Kidney (tissue), 13 donors: ENCODE measurements at regions not wholly inside any gene's neighbourhood (a gene's known extent, or its start where the extent isn't known, plus 50 kb on each side); places are given as distances from the start of the nearest gene placed in this dataset.

Experiments used
- DNase-seq, 5 donors: peaks; one replicate each; pipeline ENCODE4 v3.0.0-alpha.2; 2013 to 2020
- FAIRE-seq: peaks from 2 replicates; lab custom pipeline; 2012; peaks lifted over from hg19 to GRCh38; lab: Jason Lieb, UNC
- H3K27ac ChIP-seq, 2 donors: one replicate each; pipeline ENCODE4 v1.7.0; 2013; ENCODE audit warnings: low read depth in 2 of 2, low read length in 2 of 2, inconsistent platforms in 1 of 2
- H3K27me3 ChIP-seq: one replicate; pipeline ENCODE4 v1.7.1; 2013; ENCODE audit warnings: low read length, inconsistent platforms; ENCODE audit not compliant: control insufficient read depth, insufficient read depth
- H3K36me3 ChIP-seq, 3 donors: one replicate each; pipeline versions ENCODE4 v1.7.0 to v1.7.1; 2013; ENCODE audit warnings: low read length in 3 of 3, control low read depth in 1 of 3, inconsistent platforms in 1 of 3; ENCODE audit not compliant: insufficient read depth in 3 of 3, control insufficient read depth in 2 of 3
- H3K4me1 ChIP-seq, 3 donors: one replicate each; pipeline versions ENCODE4 v1.7.0 to v1.7.1; 2013; ENCODE audit warnings: low read length in 3 of 3, inconsistent platforms in 1 of 3, low read depth in 1 of 3; ENCODE audit not compliant: control insufficient read depth in 2 of 3, insufficient read depth in 2 of 3
- H3K4me3 ChIP-seq, 3 donors: one replicate each; pipeline versions ENCODE4 v1.7.0 to v1.8.1; 2013; ENCODE audit warnings: low read length in 3 of 3, control low read depth in 1 of 3, inconsistent platforms in 1 of 3
- H3K9ac ChIP-seq, 3 donors: one replicate each; pipeline versions ENCODE4 v1.7.0 to v1.7.1; 2013; ENCODE audit warnings: low read length in 3 of 3, control low read depth in 1 of 3, inconsistent platforms in 1 of 3
- H3K9me3 ChIP-seq, 3 donors: one replicate each; pipeline versions ENCODE4 v1.7.0 to v1.7.1; 2013; ENCODE audit warnings: low read length in 3 of 3, control low read depth in 1 of 3, inconsistent platforms in 1 of 3; ENCODE audit not compliant: control insufficient read depth in 2 of 3, insufficient read depth in 1 of 3
- intact Hi-C: fragments of 100-400 bp; cut with DNase I; formaldehyde crosslinking; loops from one replicate; pipeline ENCODE4 v1.11.1; 2022
- TF ChIP-seq, protein P1 (sequence below): IDR thresholded peaks from 3 replicates; pipeline ENCODE4 v1.5.1; 2012; ENCODE audit warnings: mild to moderate bottlenecking, moderate library complexity, borderline replicate concordance; ENCODE audit not compliant: insufficient read depth; ENCODE audit errors: extremely low read depth
- donor health status: control.
- donor health status: control.
- donor health status: control.
- donor health status: control.
- donor health status: control.
- donor health status: DM: yes; HTN: yes; CAD: no.
- donor health status: Normal renal cell carcinoma (clear cell type).

- H3K27me3 ChIP-seq = no peaks in the 10 kb centered on the region
- DNase-seq = no peak
- intact Hi-C loops = no loop called here
- TF ChIP-seq, protein P1, sequence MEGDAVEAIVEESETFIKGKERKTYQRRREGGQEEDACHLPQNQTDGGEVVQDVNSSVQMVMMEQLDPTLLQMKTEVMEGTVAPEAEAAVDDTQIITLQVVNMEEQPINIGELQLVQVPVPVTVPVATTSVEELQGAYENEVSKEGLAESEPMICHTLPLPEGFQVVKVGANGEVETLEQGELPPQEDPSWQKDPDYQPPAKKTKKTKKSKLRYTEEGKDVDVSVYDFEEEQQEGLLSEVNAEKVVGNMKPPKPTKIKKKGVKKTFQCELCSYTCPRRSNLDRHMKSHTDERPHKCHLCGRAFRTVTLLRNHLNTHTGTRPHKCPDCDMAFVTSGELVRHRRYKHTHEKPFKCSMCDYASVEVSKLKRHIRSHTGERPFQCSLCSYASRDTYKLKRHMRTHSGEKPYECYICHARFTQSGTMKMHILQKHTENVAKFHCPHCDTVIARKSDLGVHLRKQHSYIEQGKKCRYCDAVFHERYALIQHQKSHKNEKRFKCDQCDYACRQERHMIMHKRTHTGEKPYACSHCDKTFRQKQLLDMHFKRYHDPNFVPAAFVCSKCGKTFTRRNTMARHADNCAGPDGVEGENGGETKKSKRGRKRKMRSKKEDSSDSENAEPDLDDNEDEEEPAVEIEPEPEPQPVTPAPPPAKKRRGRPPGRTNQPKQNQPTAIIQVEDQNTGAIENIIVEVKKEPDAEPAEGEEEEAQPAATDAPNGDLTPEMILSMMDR = no peak
- H3K4me1 ChIP-seq = no peaks in the 10 kb centered on the region
- H3K9me3 ChIP-seq = peaks cover 0 to 11% (median 0%) of the 10 kb centered on the region in 3 donors
- FAIRE-seq = no peak
- H3K27ac ChIP-seq = no peak overlapping the region
- H3K9ac ChIP-seq = no peak overlapping the region
- no peak overlapping the region for H3K4me3 ChIP-seq
- H3K36me3 ChIP-seq = no peaks in the 10 kb centered on the region
Measured at GRCh38 chr7:89593125-89593524, 561.1 kb upstream of the STEAP1 start.

- intact Hi-C loops = no loop called here
- DNase-seq (no peak), FAIRE-seq (no peak)
- Histone ChIP-seq H3K27ac (no peak overlapping the region), H3K36me3 (no peaks in the 10 kb centered on the region), H3K4me1 (no peaks in the 10 kb centered on the region), H3K9me3 (no peaks in the 10 kb centered on the region), H3K4me3 (no peak overlapping the region), H3K9ac (no peak overlapping the region), H3K27me3 (no peaks in the 10 kb centered on the region)
- TF ChIP-seq, protein P1 = no peak
Measured at GRCh38 chr7:89602984-89603383, 551.3 kb upstream of the STEAP1 start.

GRCh38 chr7:89605362-89605761 is 548.9 kb upstream of the STEAP1 start:
- no peak overlapping the region for H3K4me3 ChIP-seq
- no peaks in the 10 kb centered on the region for H3K27me3 ChIP-seq
- no peak for FAIRE-seq
- no peak overlapping the region for H3K9ac ChIP-seq
- intact Hi-C loops = no loop called here
- no peak for DNase-seq
- no peaks in the 10 kb centered on the region for H3K9me3 ChIP-seq
- H3K27ac ChIP-seq = no peak overlapping the region
- H3K36me3 ChIP-seq = no peaks in the 10 kb centered on the region
- H3K4me1 ChIP-seq = no peaks in the 10 kb centered on the region
- TF ChIP-seq, protein P1 = no peak

GRCh38 chr7:89606511-89606910 is 547.8 kb upstream of the STEAP1 start:
- intact Hi-C loops = no loop called here
- TF ChIP-seq, protein P1 = no peak
- H3K9ac ChIP-seq = no peak overlapping the region
- H3K9me3 ChIP-seq = no peaks in the 10 kb centered on the region
- H3K4me1 ChIP-seq = no peaks in the 10 kb centered on the region
- no peak for FAIRE-seq
- no peak overlapping the region for H3K4me3 ChIP-seq
- H3K27me3 ChIP-seq = no peaks in the 10 kb centered on the region
- DNase-seq = no peak
- H3K36me3 ChIP-seq = no peaks in the 10 kb centered on the region
- H3K27ac ChIP-seq = no peak overlapping the region
